MM.1S (cell line): ENCODE measurements at regions not wholly inside any gene's neighbourhood (a gene's known extent, or its start where the extent isn't known, plus 50 kb on each side); places are given as distances from the start of the nearest gene placed in this dataset.

ENCODE experiments used
- CTCF ChIP-seq: fragments of 300-600 bp; sonication (generic); IDR thresholded peaks from 2 replicates; pipeline ENCODE4 v1.5.1; 2016; ENCODE audit warnings: antibody characterized with exemption, low read length, mixed read lengths
- EZH2 ChIP-seq: fragments of 300-600 bp; sonication (generic); optimal IDR thresholded peaks from 2 replicates; pipeline ENCODE3; 2017; ENCODE audit warnings: low read depth, mild to moderate bottlenecking, antibody characterized with exemption, low read length, mixed read lengths
- EZH2phosphoT487 ChIP-seq: fragments of 300-600 bp; sonication (generic); IDR thresholded peaks from 2 replicates; pipeline ENCODE4 v1.6.1; 2018; ENCODE audit warnings: antibody characterized with exemption, low read length

GRCh38 chr3:181920409-181920808 is 208.7 kb downstream of the SOX2 start:
- TF ChIP-seq EZH2 (no peak), CTCF (no peak), EZH2phosphoT487 (no peak)
